ENCODE measurements at regions not wholly inside any gene's neighbourhood (a gene's known extent, or its start where the extent isn't known, plus 50 kb on each side); places are given as distances from the start of the nearest gene placed in this dataset.

- H3K4me3 ChIP-seq (ENCODE audit: low read depth in 1 of 2, low read length in 1 of 2): no peak overlapping the region
- no peak overlapping the region for H3K27ac ChIP-seq
- no peaks in the 10 kb centered on the region for H3K36me3 ChIP-seq
- no peaks in the 10 kb centered on the region for H3K4me1 ChIP-seq (ENCODE audit: control insufficient read depth in 1 of 2, insufficient read depth in 1 of 2, low read depth in 1 of 2, low read length in 1 of 2)
- no peaks in the 10 kb centered on the region for H3K9me3 ChIP-seq
- H3K27me3 ChIP-seq: peaks cover 20% of the 10 kb centered on the region
- TF ChIP-seq CTCF (IDR thresholded peaks at IDR 0.05): no peak
Observed at GRCh38 chr14:53570411-53571387, 385.9 kb downstream of the BMP4 start.

GRCh38 chr14:53569446-53569845, 387.2 kb downstream of the BMP4 start:
- no peaks in the 10 kb centered on the region for H3K4me1 ChIP-seq (ENCODE audit: control insufficient read depth in 1 of 2, insufficient read depth in 1 of 2, low read depth in 1 of 2, low read length in 1 of 2)
- no peak overlapping the region for H3K27ac ChIP-seq
- H3K27me3 ChIP-seq: peaks cover 20% of the 10 kb centered on the region
- TF ChIP-seq CTCF (IDR thresholded peaks at IDR 0.05): no peak
- no peaks in the 10 kb centered on the region for H3K36me3 ChIP-seq
- H3K9me3 ChIP-seq: no peaks in the 10 kb centered on the region
- no peak overlapping the region for H3K4me3 ChIP-seq (ENCODE audit: low read depth in 1 of 2, low read length in 1 of 2)

- no peak for TF ChIP-seq CTCF (IDR thresholded peaks at IDR 0.05)
- Histone ChIP-seq H3K4me1 (ENCODE audit: control insufficient read depth in 1 of 2, insufficient read depth in 1 of 2, low read depth in 1 of 2, low read length in 1 of 2) (no peaks in the 10 kb centered on the region), H3K27ac (no peak overlapping the region), H3K4me3 (ENCODE audit: low read depth in 1 of 2, low read length in 1 of 2) (no peak overlapping the region), H3K36me3 (no peaks in the 10 kb centered on the region), H3K9me3 (no peaks in the 10 kb centered on the region), H3K27me3 (peaks cover 11% of the 10 kb centered on the region)
Observed at GRCh38 chr14:53567236-53567780, 389.3 kb downstream of the BMP4 start.

- TF ChIP-seq CTCF (IDR thresholded peaks at IDR 0.05): no peak
- Histone ChIP-seq H3K4me1 (ENCODE audit: control insufficient read depth in 1 of 2, insufficient read depth in 1 of 2, low read depth in 1 of 2, low read length in 1 of 2) (no peaks in the 10 kb centered on the region), H3K9me3 (no peaks in the 10 kb centered on the region), H3K4me3 (ENCODE audit: low read depth in 1 of 2, low read length in 1 of 2) (no peak overlapping the region), H3K27ac (no peak overlapping the region), H3K27me3 (no peaks in the 10 kb centered on the region), H3K36me3 (no peaks in the 10 kb centered on the region)
Observed at GRCh38 chr14:53564870-53565269, 391.8 kb downstream of the BMP4 start.

- TF ChIP-seq CTCF (IDR thresholded peaks at IDR 0.05): no peak
- Histone ChIP-seq H3K36me3 (no peaks in the 10 kb centered on the region), H3K4me3 (ENCODE audit: low read depth in 1 of 2, low read length in 1 of 2) (no peak overlapping the region), H3K9me3 (no peaks in the 10 kb centered on the region), H3K27me3 (no peaks in the 10 kb centered on the region), H3K4me1 (ENCODE audit: control insufficient read depth in 1 of 2, insufficient read depth in 1 of 2, low read depth in 1 of 2, low read length in 1 of 2) (no peaks in the 10 kb centered on the region), H3K27ac (no peak overlapping the region)
Observed at GRCh38 chr14:53563628-53564027, 393.0 kb downstream of the BMP4 start.

Data from neutrophil (primary cell).